ENCODE measurements at regions not wholly inside any gene's neighbourhood (a gene's known extent, or its start where the extent isn't known, plus 50 kb on each side); places are given as distances from the start of the nearest gene placed in this dataset.
"Not testable (repeated sequence)": the region's sequence is repeated elsewhere in the genome, so short reads cannot be mapped to it uniquely, and the experiment has no call there.

- no peak for DNase-seq (ENCODE audit: low spot score)
- intact Hi-C loops (cut with DNase I): no loop called here
- TF ChIP-seq CTCF (IDR thresholded peaks at IDR 0.05): no peak
- TF ChIP-seq POLR2AphosphoS5 (IDR thresholded peaks at IDR 0.05): no peak
- no peak for TF ChIP-seq POLR2A (IDR thresholded peaks at IDR 0.05)
- Histone ChIP-seq H3K27ac (no peak overlapping the region), H3K9me3 (no peaks in the 10 kb centered on the region), H3K36me3 (no peaks in the 10 kb centered on the region), H3K4me3 (no peak overlapping the region), H3K27me3 (replicated peaks; ENCODE audit: insufficient read depth) (no peaks in the 10 kb centered on the region), H3K4me1 (replicated peaks) (no peaks in the 10 kb centered on the region)
- 79% methylated on average over 7 of the region's 7 CpGs for WGBS
Measured at GRCh38 chr14:97065305-97066067, 268.3 kb downstream of the VRK1 start.

- Histone ChIP-seq H3K27ac (no peak overlapping the region), H3K27me3 (replicated peaks; ENCODE audit: insufficient read depth) (no peaks in the 10 kb centered on the region), H3K4me1 (replicated peaks) (no peaks in the 10 kb centered on the region), H3K9me3 (no peaks in the 10 kb centered on the region), H3K4me3 (no peak overlapping the region), H3K36me3 (no peaks in the 10 kb centered on the region)
- intact Hi-C loops (cut with DNase I): no loop called here
- 75% methylated on average over 6 of the region's 6 CpGs for WGBS
- DNase-seq (ENCODE audit: low spot score): no peak
- TF ChIP-seq CTCF (IDR thresholded peaks at IDR 0.05) (no peak), POLR2AphosphoS5 (IDR thresholded peaks at IDR 0.05) (no peak), POLR2A (IDR thresholded peaks at IDR 0.05) (no peak)
Measured at GRCh38 chr14:97066068-97066899, 269.1 kb downstream of the VRK1 start.

DNA sequence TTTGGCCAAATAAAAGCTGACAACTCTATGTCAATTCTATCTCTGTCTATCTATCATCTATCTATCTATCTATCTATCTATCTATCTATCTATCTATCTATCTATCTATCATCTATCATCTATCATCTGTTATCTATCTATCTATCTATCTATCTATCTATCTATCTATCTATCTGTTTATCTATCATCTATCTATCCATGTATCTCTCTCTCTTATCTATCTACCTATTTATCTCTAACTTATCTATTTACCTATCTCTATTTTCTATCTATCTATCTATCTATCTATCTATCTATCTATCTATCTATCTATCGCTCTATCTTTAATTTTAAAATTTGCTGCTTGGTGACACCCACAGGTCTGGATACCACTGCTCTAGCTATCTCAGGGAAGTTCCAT, 271.1 kb downstream of the VRK1 start:
- H3K9me3 ChIP-seq; H3K4me1 ChIP-seq (replicated peaks); H3K27me3 ChIP-seq (replicated peaks; ENCODE audit: insufficient read depth); intact Hi-C loops (cut with DNase I); H3K27ac ChIP-seq; H3K4me3 ChIP-seq; DNase-seq (ENCODE audit: low spot score); H3K36me3 ChIP-seq: not testable (repeated sequence)
- WGBS: 100% methylated on average over 1 of the region's 1 CpG

DNA sequence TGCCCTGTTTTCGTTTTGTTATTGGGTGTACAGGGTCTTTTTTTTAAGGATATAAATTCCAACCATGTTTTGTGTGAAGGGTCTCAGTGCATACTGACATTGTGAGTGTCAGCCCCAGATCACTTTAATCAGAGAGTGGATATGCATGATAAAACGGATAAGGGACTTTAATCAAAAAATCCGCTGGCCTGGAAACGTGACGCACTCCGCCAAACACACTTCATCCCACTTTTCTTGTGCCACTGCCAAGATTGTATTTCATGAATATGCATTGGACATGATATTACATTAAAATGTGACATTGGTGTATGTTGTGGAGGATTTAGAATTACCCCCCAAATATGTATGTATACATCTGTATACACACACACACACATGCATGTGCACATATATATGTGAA, 273.1 kb downstream of the VRK1 start:
- intact Hi-C loops (cut with DNase I): no loop called here
- H3K4me3 ChIP-seq: no peak overlapping the region
- H3K27ac ChIP-seq: no peak overlapping the region
- H3K4me1 ChIP-seq (replicated peaks): no peaks in the 10 kb centered on the region
- WGBS: 83% methylated on average over 6 of the region's 6 CpGs
- H3K9me3 ChIP-seq: no peaks in the 10 kb centered on the region
- H3K27me3 ChIP-seq (replicated peaks; ENCODE audit: insufficient read depth): no peaks in the 10 kb centered on the region
- no peak for DNase-seq (ENCODE audit: low spot score)
- H3K36me3 ChIP-seq: no peaks in the 10 kb centered on the region
- no peak for TF ChIP-seq CTCF (IDR thresholded peaks at IDR 0.05)
- no peak for TF ChIP-seq POLR2AphosphoS5 (IDR thresholded peaks at IDR 0.05)
- no peak for TF ChIP-seq POLR2A (IDR thresholded peaks at IDR 0.05)

- no peaks in the 10 kb centered on the region for H3K4me1 ChIP-seq (replicated peaks)
- H3K36me3 ChIP-seq: no peaks in the 10 kb centered on the region
- TF ChIP-seq POLR2A (IDR thresholded peaks at IDR 0.05): no peak
- no peak for TF ChIP-seq CTCF (IDR thresholded peaks at IDR 0.05)
- no peak for TF ChIP-seq POLR2AphosphoS5 (IDR thresholded peaks at IDR 0.05)
- WGBS: 81% methylated on average over 8 of the region's 8 CpGs
- DNase-seq (ENCODE audit: low spot score): no peak
- no peak overlapping the region for H3K27ac ChIP-seq
- no peaks in the 10 kb centered on the region for H3K9me3 ChIP-seq
- no peak overlapping the region for H3K4me3 ChIP-seq
- intact Hi-C loops (cut with DNase I): no loop called here
- no peaks in the 10 kb centered on the region for H3K27me3 ChIP-seq (replicated peaks; ENCODE audit: insufficient read depth)
Measured at GRCh38 chr14:97071177-97071576, 274.0 kb downstream of the VRK1 start.

All from prostate gland (tissue), 2 donors.